ENCODE measurements at regions not wholly inside any gene's neighbourhood (a gene's known extent, or its start where the extent isn't known, plus 50 kb on each side); places are given as distances from the start of the nearest gene placed in this dataset.

DNA sequence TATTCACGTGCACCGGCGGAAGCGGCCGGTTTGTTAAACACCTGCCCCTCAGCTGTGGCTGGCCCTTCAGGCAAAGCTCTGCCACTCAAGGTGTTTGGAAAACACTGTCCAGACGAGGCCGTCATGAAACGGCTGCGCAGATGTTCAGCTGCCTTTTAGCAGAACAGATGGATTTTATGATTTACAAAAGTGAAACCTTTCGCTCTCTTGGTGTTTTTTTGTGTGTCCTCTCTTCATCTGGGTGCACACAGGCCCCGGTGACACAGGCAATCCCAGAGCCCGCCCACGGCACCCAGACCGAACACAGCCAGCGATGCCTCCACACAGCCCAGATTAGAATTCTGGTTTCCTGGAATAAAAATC, 397.0 kb downstream of the SMOC2 start:
- H3K4me1 ChIP-seq: no peaks in the 10 kb centered on the region
- DNase-seq: no peak
- TF ChIP-seq, protein P1, sequence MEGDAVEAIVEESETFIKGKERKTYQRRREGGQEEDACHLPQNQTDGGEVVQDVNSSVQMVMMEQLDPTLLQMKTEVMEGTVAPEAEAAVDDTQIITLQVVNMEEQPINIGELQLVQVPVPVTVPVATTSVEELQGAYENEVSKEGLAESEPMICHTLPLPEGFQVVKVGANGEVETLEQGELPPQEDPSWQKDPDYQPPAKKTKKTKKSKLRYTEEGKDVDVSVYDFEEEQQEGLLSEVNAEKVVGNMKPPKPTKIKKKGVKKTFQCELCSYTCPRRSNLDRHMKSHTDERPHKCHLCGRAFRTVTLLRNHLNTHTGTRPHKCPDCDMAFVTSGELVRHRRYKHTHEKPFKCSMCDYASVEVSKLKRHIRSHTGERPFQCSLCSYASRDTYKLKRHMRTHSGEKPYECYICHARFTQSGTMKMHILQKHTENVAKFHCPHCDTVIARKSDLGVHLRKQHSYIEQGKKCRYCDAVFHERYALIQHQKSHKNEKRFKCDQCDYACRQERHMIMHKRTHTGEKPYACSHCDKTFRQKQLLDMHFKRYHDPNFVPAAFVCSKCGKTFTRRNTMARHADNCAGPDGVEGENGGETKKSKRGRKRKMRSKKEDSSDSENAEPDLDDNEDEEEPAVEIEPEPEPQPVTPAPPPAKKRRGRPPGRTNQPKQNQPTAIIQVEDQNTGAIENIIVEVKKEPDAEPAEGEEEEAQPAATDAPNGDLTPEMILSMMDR (IDR thresholded peaks at IDR 0.05): no peak
- H3K9ac ChIP-seq (ENCODE audit: low read depth in 2 of 2, low read length in 2 of 2): no peak overlapping the region
- H3K9me3 ChIP-seq: no peaks in the 10 kb centered on the region
- no peaks in the 10 kb centered on the region for H3K27me3 ChIP-seq
- H3K4me3 ChIP-seq: no peak overlapping the region
- intact Hi-C loops (cut with DNase I): no loop called here
- H3K36me3 ChIP-seq: no peaks in the 10 kb centered on the region
- no peak overlapping the region for H3K27ac ChIP-seq

DNA sequence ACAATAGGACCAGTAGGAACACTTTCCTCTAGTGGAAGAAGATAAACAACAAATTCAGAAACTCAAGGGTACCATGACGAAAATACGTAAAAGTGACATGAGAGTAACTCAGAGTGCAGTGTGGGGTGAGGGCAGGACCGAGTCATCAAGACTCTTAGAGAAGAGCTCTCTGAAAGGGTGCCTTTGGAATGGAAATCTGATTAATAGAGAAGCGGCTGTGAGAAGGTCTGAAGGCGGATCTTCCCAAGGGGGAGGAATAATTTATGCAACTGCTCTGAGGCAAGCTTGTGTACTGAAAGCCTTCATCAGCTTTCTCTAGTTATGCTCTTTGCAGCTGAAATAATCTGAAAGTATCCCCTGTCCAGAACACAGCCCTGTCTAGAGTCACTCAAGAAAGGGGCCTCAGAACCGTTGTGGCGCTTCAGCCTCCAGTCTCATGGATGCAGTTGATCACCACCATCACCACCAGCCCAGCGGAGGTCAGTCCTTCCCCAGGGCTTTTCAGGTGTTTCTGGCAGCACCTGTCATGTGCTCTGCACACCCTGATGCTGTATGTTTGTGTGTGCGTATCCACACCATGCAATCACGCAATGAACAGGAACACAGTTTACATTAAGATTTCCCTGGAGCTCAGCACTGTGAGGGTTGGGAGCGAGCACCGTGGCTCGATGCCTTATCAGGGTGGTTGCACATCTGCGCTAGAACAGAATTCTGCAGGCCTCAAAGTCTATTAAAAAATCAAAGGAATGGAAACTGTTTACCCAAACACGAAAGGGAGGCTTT, 396.5 kb downstream of the SMOC2 start:
- H3K36me3 ChIP-seq: no peaks in the 10 kb centered on the region
- intact Hi-C loops (cut with DNase I): no loop called here
- no peak overlapping the region for H3K27ac ChIP-seq
- DNase-seq: no peak
- no peaks in the 10 kb centered on the region for H3K9me3 ChIP-seq
- H3K4me3 ChIP-seq: no peak overlapping the region
- H3K9ac ChIP-seq (ENCODE audit: low read depth in 2 of 2, low read length in 2 of 2): no peak overlapping the region
- H3K4me1 ChIP-seq: no peaks in the 10 kb centered on the region
- TF ChIP-seq, protein P1 (IDR thresholded peaks at IDR 0.05): no peak
- H3K27me3 ChIP-seq: no peaks in the 10 kb centered on the region

DNA sequence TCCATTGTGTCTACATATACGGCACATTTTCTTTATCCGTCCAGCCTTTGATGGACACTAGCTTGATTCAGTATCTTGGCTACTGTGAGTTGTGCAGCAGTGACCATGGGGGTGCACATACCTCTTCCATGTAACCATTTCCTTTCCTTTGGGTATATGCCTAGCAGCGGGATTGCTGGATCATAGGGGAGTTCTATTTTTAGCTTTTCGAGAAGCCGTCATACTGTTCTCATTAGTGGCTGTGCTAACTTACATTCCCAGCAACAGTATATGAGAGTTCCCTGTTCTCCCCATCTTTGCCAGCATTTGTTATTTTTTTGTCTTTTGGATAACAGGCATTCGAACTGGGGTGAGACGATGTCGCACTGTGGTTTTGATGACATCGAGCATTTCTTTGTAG, 395.0 kb downstream of the SMOC2 start:
- no peak for DNase-seq
- Histone ChIP-seq H3K36me3 (no peaks in the 10 kb centered on the region), H3K9me3 (no peaks in the 10 kb centered on the region), H3K4me1 (no peaks in the 10 kb centered on the region), H3K27ac (no peak overlapping the region), H3K27me3 (no peaks in the 10 kb centered on the region), H3K4me3 (no peak overlapping the region), H3K9ac (ENCODE audit: low read depth in 2 of 2, low read length in 2 of 2) (no peak overlapping the region)
- intact Hi-C loops (cut with DNase I): no loop called here
- TF ChIP-seq, protein P1 (IDR thresholded peaks at IDR 0.05): no peak

DNA sequence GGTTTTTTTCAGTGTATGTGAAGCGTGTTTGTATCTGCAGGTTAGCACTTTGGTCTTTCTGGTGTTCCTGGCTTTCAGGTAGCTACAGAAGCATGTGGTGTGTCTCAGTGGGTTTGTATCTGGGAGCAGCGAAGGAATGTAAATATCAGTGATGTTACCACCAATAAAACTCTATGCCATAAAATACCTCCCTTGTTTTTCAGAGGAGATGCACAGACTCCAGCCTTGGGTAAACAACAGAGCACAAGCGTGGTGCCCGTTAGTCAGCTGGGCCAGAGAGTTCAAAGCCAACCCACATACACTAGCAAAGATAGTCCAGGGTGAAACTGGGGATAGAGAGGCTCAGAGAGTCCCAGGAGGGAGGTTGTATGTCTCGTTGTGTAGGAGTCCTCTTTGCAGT, 393.8 kb downstream of the SMOC2 start:
- intact Hi-C loops (cut with DNase I): no loop called here
- no peaks in the 10 kb centered on the region for H3K9me3 ChIP-seq
- H3K9ac ChIP-seq (ENCODE audit: low read depth in 2 of 2, low read length in 2 of 2): no peak overlapping the region
- TF ChIP-seq, protein P1 (IDR thresholded peaks at IDR 0.05): no peak
- no peak overlapping the region for H3K27ac ChIP-seq
- no peaks in the 10 kb centered on the region for H3K36me3 ChIP-seq
- no peak for DNase-seq
- no peaks in the 10 kb centered on the region for H3K4me1 ChIP-seq
- H3K27me3 ChIP-seq: no peaks in the 10 kb centered on the region
- no peak overlapping the region for H3K4me3 ChIP-seq

DNA sequence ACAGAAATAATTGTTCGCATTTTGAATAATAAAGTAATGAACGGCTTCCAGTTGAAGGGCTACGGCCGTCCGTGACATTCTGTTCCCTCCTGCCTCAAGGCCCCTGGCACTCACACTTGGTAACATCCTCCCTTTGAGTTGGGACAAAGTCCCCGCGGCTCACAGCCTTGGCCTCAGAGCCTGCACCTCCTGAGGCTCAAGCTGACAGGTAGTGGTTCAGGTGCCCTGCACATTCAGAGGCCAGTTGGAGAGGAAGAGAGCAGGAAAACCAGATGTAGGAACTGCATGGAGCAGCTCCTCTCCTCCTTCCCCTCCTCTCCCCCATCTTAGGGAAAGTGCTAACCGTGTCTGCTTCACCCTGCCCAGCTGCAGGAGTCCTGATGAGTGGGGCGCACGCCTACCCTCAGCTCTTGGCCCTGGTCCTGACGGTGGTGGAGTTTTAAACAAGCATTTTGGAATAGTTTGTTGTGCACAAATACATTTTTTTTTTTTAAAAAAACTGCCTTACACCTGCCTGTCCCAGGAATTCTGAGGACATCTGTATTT, 393.1 kb downstream of the SMOC2 start:
- TF ChIP-seq, protein P1 (IDR thresholded peaks at IDR 0.05): no peak
- no peaks in the 10 kb centered on the region for H3K27me3 ChIP-seq
- intact Hi-C loops (cut with DNase I): no loop called here
- no peaks in the 10 kb centered on the region for H3K9me3 ChIP-seq
- no peak overlapping the region for H3K4me3 ChIP-seq
- no peak overlapping the region for H3K9ac ChIP-seq (ENCODE audit: low read depth in 2 of 2, low read length in 2 of 2)
- DNase-seq: no peak
- H3K27ac ChIP-seq: no peak overlapping the region
- no peaks in the 10 kb centered on the region for H3K4me1 ChIP-seq
- H3K36me3 ChIP-seq: no peaks in the 10 kb centered on the region
